Activated CD4-positive, alpha-beta T cell treated with anti-CD3 and anti-CD28 coated beads, Interleukin-2, Interleukin-6, amounts not matched to agents 100 ng/mL and 50 ng/mL, durations not matched to agents 16 hours and 8 hours (primary cell): ENCODE measurements at regions not wholly inside any gene's neighbourhood (a gene's known extent, or its start where the extent isn't known, plus 50 kb on each side); places are given as distances from the start of the nearest gene placed in this dataset.
"Not testable (repeated sequence)": the region's sequence is repeated elsewhere in the genome, so short reads cannot be mapped to it uniquely, and the experiment has no call there.

ENCODE experiments used
- DNase-seq: peaks from one replicate; pipeline ENCODE4 v3.0.0-alpha.2; 2020

GRCh38 chr4:18480928-18481327 is 459.4 kb upstream of the LCORL start:
- DNase-seq: no peak

GRCh38 chr4:18480342-18480741 is 458.8 kb upstream of the LCORL start:
- no peak for DNase-seq

- no peak for DNase-seq
Observed at GRCh38 chr4:18479825-18480224, 458.3 kb upstream of the LCORL start.

GRCh38 chr4:18463987-18464559 is 442.5 kb upstream of the LCORL start:
- DNase-seq: no peak

- no peak for DNase-seq
Observed at GRCh38 chr4:18458465-18458864, 436.9 kb upstream of the LCORL start.

- DNase-seq: no peak
Observed at GRCh38 chr4:18454349-18454748, 432.8 kb upstream of the LCORL start.

- no peak for DNase-seq
Observed at GRCh38 chr4:18445110-18445509, 423.6 kb upstream of the LCORL start.

GRCh38 chr4:18444206-18444605 is 422.7 kb upstream of the LCORL start:
- DNase-seq: no peak

GRCh38 chr4:18442957-18443356 is 421.4 kb upstream of the LCORL start:
- no peak for DNase-seq

GRCh38 chr4:18441676-18442075 is 420.1 kb upstream of the LCORL start:
- DNase-seq: no peak

- DNase-seq: no peak
Observed at GRCh38 chr4:18441203-18441590, 419.6 kb upstream of the LCORL start.

GRCh38 chr4:18440527-18441202 is 419.1 kb upstream of the LCORL start:
- no peak for DNase-seq

GRCh38 chr4:18439311-18439710 is 417.8 kb upstream of the LCORL start:
- DNase-seq: no peak

GRCh38 chr4:18435781-18436180 is 414.2 kb upstream of the LCORL start:
- no peak for DNase-seq

- DNase-seq: no peak
Observed at GRCh38 chr4:18422685-18423084, 401.1 kb upstream of the LCORL start.

- no peak for DNase-seq
Observed at GRCh38 chr4:18421519-18421918, 400.0 kb upstream of the LCORL start.

GRCh38 chr4:18419780-18420179 is 398.2 kb upstream of the LCORL start:
- no peak for DNase-seq

- DNase-seq: not testable (repeated sequence)
Observed at GRCh38 chr4:18418195-18418898, 396.8 kb upstream of the LCORL start.

- DNase-seq: not testable (repeated sequence)
Observed at GRCh38 chr4:18417651-18418050, 396.1 kb upstream of the LCORL start.

GRCh38 chr4:18406264-18406663 is 384.7 kb upstream of the LCORL start:
- no peak for DNase-seq

- no peak for DNase-seq
Observed at GRCh38 chr4:18405054-18405453, 383.5 kb upstream of the LCORL start.

GRCh38 chr4:18404642-18405041 is 383.1 kb upstream of the LCORL start:
- DNase-seq: no peak

GRCh38 chr4:18403327-18403726 is 381.8 kb upstream of the LCORL start:
- DNase-seq: no peak

- DNase-seq: no peak
Observed at GRCh38 chr4:18401868-18402267, 380.3 kb upstream of the LCORL start.
